ENCODE measurements at regions not wholly inside any gene's neighbourhood (a gene's known extent, or its start where the extent isn't known, plus 50 kb on each side); places are given as distances from the start of the nearest gene placed in this dataset.

- no peak for DNase-seq (ENCODE audit: low spot score)
These were observed 1269.9 kb upstream of the GYPC start for GRCh38 chr2:125386074-125386473.

GRCh38 chr2:125397535-125398251, 1258.3 kb upstream of the GYPC start:
- 0% methylated on average over 4 of the region's 4 CpGs for WGBS (ENCODE audit: low lambda C conversion rate)
- FAIRE-seq (no peak), ATAC-seq (no peak), DNase-seq (ENCODE audit: low spot score) (no peak)
- in situ Hi-C loops (cut with HindIII; ENCODE audit: extremely low pct_ligation_motif_present, low pct_unique_long_range_greater_than_20kb) (no loop called here), intact Hi-C loops (cut with micrococcal nuclease; ENCODE audit: unreplicated experiment) (no loop called here)
- POLR2A ChIA-PET: no interaction called here
- BruUV-seq (replicated peaks): no TSS peak
- CTCF ChIA-PET (ENCODE audit: low intra/inter-chr PET ratio, low total read pairs): no interaction called here
- no peaks in the 10 kb centered on the region for H3K36me3 ChIP-seq (replicated peaks in 1 of 2; ENCODE audit: control insufficient read depth in 1 of 2, insufficient read depth in 2 of 2, low read length in 2 of 2)
- H3K9ac ChIP-seq (ENCODE audit: insufficient read depth, low read depth, low read length): no peak overlapping the region
- no peaks in the 10 kb centered on the region for H3K27me3 ChIP-seq (ENCODE audit: control insufficient read depth in 1 of 2, insufficient read depth in 2 of 2, low read length in 2 of 2)
- H3K27ac ChIP-seq (ENCODE audit: extremely low read length, insufficient read depth, low read length): no peak overlapping the region
- H3K4me1 ChIP-seq (ENCODE audit: insufficient read depth, low read length): no peaks in the 10 kb centered on the region
- no peaks in the 10 kb centered on the region for H4K20me1 ChIP-seq (ENCODE audit: insufficient read depth, low read length)
- H3K4me3 ChIP-seq (replicated peaks in 1 of 3; ENCODE audit: insufficient read depth in 1 of 3, low read depth in 2 of 3, low read length in 3 of 3): no peak overlapping the region
- no peak overlapping the region for H2AFZ ChIP-seq (ENCODE audit: low read length)
- H3K79me2 ChIP-seq (ENCODE audit: insufficient read depth, low read length): no peaks in the 10 kb centered on the region
- peaks cover 72% of the 10 kb centered on the region for H3K9me3 ChIP-seq (ENCODE audit: low read length)
- H3K4me2 ChIP-seq (ENCODE audit: low read depth, low read length): no peak overlapping the region
- TF ChIP-seq ZNF563 (CRISPR knock-in tag; IDR thresholded peaks at IDR 0.05): no peak
- no peak for TF ChIP-seq GPBP1L1 (CRISPR knock-in tag; IDR thresholded peaks at IDR 0.05)
- TF ChIP-seq SIX1 (CRISPR knock-in tag; IDR thresholded peaks at IDR 0.05; ENCODE audit: borderline replicate concordance): no peak
- no peak for TF ChIP-seq ZNF784 (CRISPR knock-in tag; IDR thresholded peaks at IDR 0.05; ENCODE audit: borderline replicate concordance)
- TF ChIP-seq DMTF1 (CRISPR knock-in tag; IDR thresholded peaks at IDR 0.05): no peak

More at GRCh38 chr2:125386074-125386473, 1269.9 kb upstream of the GYPC start:
- CTCF ChIA-PET (ENCODE audit: low intra/inter-chr PET ratio, low total read pairs): no interaction called here
- no peaks in the 10 kb centered on the region; a peak in 1 of 5 replicates for H3K27me3 ChIP-seq (ENCODE audit: control insufficient read depth in 1 of 2, insufficient read depth in 2 of 2, low read length in 2 of 2)
- H4K20me1 ChIP-seq (ENCODE audit: insufficient read depth, low read length): no peaks in the 10 kb centered on the region
- TF ChIP-seq ZFYVE20 (CRISPR knock-in tag; IDR thresholded peaks at IDR 0.05; ENCODE audit: borderline replicate concordance, low read depth): no peak
- TF ChIP-seq MAF1 (CRISPR knock-in tag; IDR thresholded peaks at IDR 0.05; ENCODE audit: borderline replicate concordance): no peak
- no peak for TF ChIP-seq DNMT1 (CRISPR knock-in tag; IDR thresholded peaks at IDR 0.05)
- TF ChIP-seq ZNF10 (CRISPR knock-in tag; IDR thresholded peaks at IDR 0.05; ENCODE audit: borderline replicate concordance, low read depth): no peak
- TF ChIP-seq ZNF160 (CRISPR knock-in tag; IDR thresholded peaks at IDR 0.05): no peak
- no peak for TF ChIP-seq NFYC (CRISPR knock-in tag; IDR thresholded peaks at IDR 0.05)
- no peak for TF ChIP-seq ADNP (CRISPR knock-in tag; IDR thresholded peaks at IDR 0.05)
- TF ChIP-seq ZNF276 (CRISPR knock-in tag; IDR thresholded peaks at IDR 0.05; ENCODE audit: low read depth): no peak
- ATAC-seq (no peak), FAIRE-seq (no peak)
- BruUV-seq (replicated peaks): no TSS peak
- WGBS (ENCODE audit: low lambda C conversion rate): 55% methylated on average over 7 of the region's 7 CpGs
- in situ Hi-C loops (cut with HindIII; ENCODE audit: extremely low pct_ligation_motif_present, low pct_unique_long_range_greater_than_20kb) (no loop called here), intact Hi-C loops (cut with micrococcal nuclease; ENCODE audit: unreplicated experiment) (no loop called here)
- peaks cover 60% of the 10 kb centered on the region for H3K9me3 ChIP-seq (ENCODE audit: low read length)
- H3K79me2 ChIP-seq (ENCODE audit: insufficient read depth, low read length): no peaks in the 10 kb centered on the region
- no peak overlapping the region for H3K4me2 ChIP-seq (ENCODE audit: low read depth, low read length)
- H3K27ac ChIP-seq (ENCODE audit: extremely low read length, insufficient read depth, low read length): no peak overlapping the region
- H3K4me3 ChIP-seq (replicated peaks in 1 of 3; ENCODE audit: insufficient read depth in 1 of 3, low read depth in 2 of 3, low read length in 3 of 3): no peak overlapping the region
- H2AFZ ChIP-seq (ENCODE audit: low read length): no peak overlapping the region
- H3K4me1 ChIP-seq (ENCODE audit: insufficient read depth, low read length): no peaks in the 10 kb centered on the region
- POLR2A ChIA-PET: no interaction called here
- no peak overlapping the region for H3K9ac ChIP-seq (ENCODE audit: insufficient read depth, low read depth, low read length)
- H3K36me3 ChIP-seq (replicated peaks in 1 of 2; ENCODE audit: control insufficient read depth in 1 of 2, insufficient read depth in 2 of 2, low read length in 2 of 2): no peaks in the 10 kb centered on the region

Measured in HepG2 (cell line).